Duodenal mucosa (tissue), 2 donors: ENCODE measurements at regions not wholly inside any gene's neighbourhood (a gene's known extent, or its start where the extent isn't known, plus 50 kb on each side); places are given as distances from the start of the nearest gene placed in this dataset.

Source experiments
- H3K27ac ChIP-seq: one replicate; pipeline ENCODE4 v1.7.0; 2013; ENCODE audit warnings: low read depth, low read length
- H3K27me3 ChIP-seq, 2 donors: one replicate each; pipeline ENCODE4 v1.7.0; 2013; ENCODE audit warnings: low read length in 2 of 2, control low read depth in 1 of 2; ENCODE audit not compliant: insufficient read depth in 2 of 2, control insufficient read depth in 1 of 2
- H3K36me3 ChIP-seq, 2 donors: one replicate each; pipeline ENCODE4 v1.7.0; 2013; ENCODE audit warnings: low read length in 2 of 2, control low read depth in 1 of 2; ENCODE audit not compliant: insufficient read depth in 2 of 2, control insufficient read depth in 1 of 2
- H3K4me1 ChIP-seq, 2 donors: one replicate each; pipeline ENCODE4 v1.7.0; 2013; ENCODE audit warnings: low read length in 2 of 2, control low read depth in 1 of 2; ENCODE audit not compliant: insufficient read depth in 2 of 2, control insufficient read depth in 1 of 2
- H3K4me3 ChIP-seq, 2 donors: one replicate each; pipeline ENCODE4 v1.7.0; 2013; ENCODE audit warnings: low read length in 2 of 2, low read depth in 1 of 2
- H3K9ac ChIP-seq, 2 donors: one replicate each; pipeline ENCODE4 v1.7.0; 2013; ENCODE audit warnings: low read length in 2 of 2, low read depth in 1 of 2
- H3K9me3 ChIP-seq, 2 donors: one replicate each; pipeline ENCODE4 v1.7.0; 2013; ENCODE audit warnings: low read length in 2 of 2, control low read depth in 1 of 2; ENCODE audit not compliant: control insufficient read depth in 1 of 2

- Histone ChIP-seq H3K9ac (no peak overlapping the region), H3K9me3 (no peaks in the 10 kb centered on the region), H3K4me1 (no peaks in the 10 kb centered on the region), H3K27me3 (no peaks in the 10 kb centered on the region), H3K4me3 (no peak overlapping the region), H3K36me3 (no peaks in the 10 kb centered on the region), H3K27ac (no peak overlapping the region)
Observed at GRCh38 chr5:30918171-30918570, 275.3 kb upstream of the CDH6 start.

- Histone ChIP-seq H3K27ac (no peak overlapping the region), H3K36me3 (no peaks in the 10 kb centered on the region), H3K4me1 (no peaks in the 10 kb centered on the region), H3K4me3 (no peak overlapping the region), H3K27me3 (no peaks in the 10 kb centered on the region), H3K9ac (no peak overlapping the region), H3K9me3 (no peaks in the 10 kb centered on the region)
Observed at GRCh38 chr5:30908356-30908755, 285.1 kb upstream of the CDH6 start.

GRCh38 chr5:30900367-30900766, 293.1 kb upstream of the CDH6 start:
- Histone ChIP-seq H3K27me3 (no peaks in the 10 kb centered on the region), H3K4me1 (no peaks in the 10 kb centered on the region), H3K27ac (no peak overlapping the region), H3K36me3 (no peaks in the 10 kb centered on the region), H3K9me3 (no peaks in the 10 kb centered on the region), H3K9ac (no peak overlapping the region), H3K4me3 (no peak overlapping the region)

DNA sequence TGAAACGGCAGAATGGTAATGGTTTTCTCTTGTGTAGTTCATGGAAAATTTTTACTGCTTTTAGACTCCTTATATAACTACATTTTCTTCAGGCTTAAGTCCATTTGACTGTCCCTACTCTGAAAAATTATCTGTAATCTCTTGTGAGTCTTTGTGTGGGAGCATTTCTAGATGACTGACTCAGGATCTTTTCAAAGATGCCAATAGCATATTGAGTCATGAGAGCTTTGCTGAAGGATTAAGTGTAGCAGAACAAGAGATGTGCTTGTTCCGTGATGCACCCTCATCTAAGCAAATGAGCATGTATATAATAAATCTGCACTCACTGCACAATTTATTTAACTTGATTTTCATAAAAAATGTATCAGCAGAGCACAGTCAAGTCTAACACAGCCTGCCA, 298.7 kb upstream of the CDH6 start:
- Histone ChIP-seq H3K9ac (no peak overlapping the region), H3K4me3 (no peak overlapping the region), H3K9me3 (no peaks in the 10 kb centered on the region), H3K36me3 (no peaks in the 10 kb centered on the region), H3K27ac (no peak overlapping the region), H3K27me3 (no peaks in the 10 kb centered on the region), H3K4me1 (no peaks in the 10 kb centered on the region)

GRCh38 chr5:30891660-30892059, 301.8 kb upstream of the CDH6 start:
- Histone ChIP-seq H3K4me1 (no peaks in the 10 kb centered on the region), H3K9me3 (no peaks in the 10 kb centered on the region), H3K27ac (no peak overlapping the region), H3K4me3 (no peak overlapping the region), H3K36me3 (no peaks in the 10 kb centered on the region), H3K27me3 (no peaks in the 10 kb centered on the region), H3K9ac (no peak overlapping the region)

GRCh38 chr5:30890377-30890776, 303.1 kb upstream of the CDH6 start:
- Histone ChIP-seq H3K4me1 (no peaks in the 10 kb centered on the region), H3K4me3 (no peak overlapping the region), H3K27me3 (no peaks in the 10 kb centered on the region), H3K27ac (no peak overlapping the region), H3K36me3 (no peaks in the 10 kb centered on the region), H3K9me3 (no peaks in the 10 kb centered on the region), H3K9ac (no peak overlapping the region)

DNA sequence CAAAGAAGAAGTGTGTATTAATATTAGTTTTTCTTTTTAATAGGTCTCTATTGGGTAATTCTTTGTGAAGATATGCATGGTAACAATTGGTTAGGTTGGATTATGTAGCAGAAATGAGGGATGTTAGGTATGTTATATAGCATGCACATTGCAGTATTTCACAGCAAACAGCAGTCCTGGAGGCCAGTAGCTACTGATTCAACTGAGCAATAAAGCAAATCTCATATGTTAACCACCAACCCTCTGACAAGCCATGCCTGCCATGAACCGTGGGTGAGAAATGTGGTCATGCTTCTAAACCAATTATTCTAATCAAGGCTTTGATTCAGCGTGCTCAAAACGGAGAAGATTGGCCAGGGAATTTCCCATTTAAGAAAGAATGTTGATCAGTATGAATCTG, 313.0 kb upstream of the CDH6 start:
- Histone ChIP-seq H3K27ac (no peak overlapping the region), H3K36me3 (no peaks in the 10 kb centered on the region), H3K4me3 (no peak overlapping the region), H3K9me3 (peaks cover 0 to 2% of the 10 kb centered on the region in 2 donors), H3K4me1 (no peaks in the 10 kb centered on the region), H3K9ac (no peak overlapping the region), H3K27me3 (no peaks in the 10 kb centered on the region)

- Histone ChIP-seq H3K4me3 (no peak overlapping the region), H3K27me3 (no peaks in the 10 kb centered on the region), H3K4me1 (no peaks in the 10 kb centered on the region), H3K36me3 (no peaks in the 10 kb centered on the region), H3K27ac (no peak overlapping the region), H3K9me3 (peaks cover 0 to 2% of the 10 kb centered on the region in 2 donors), H3K9ac (no peak overlapping the region)
Observed at GRCh38 chr5:30879887-30880286, 313.6 kb upstream of the CDH6 start.

- Histone ChIP-seq H3K27me3 (no peaks in the 10 kb centered on the region), H3K4me1 (no peaks in the 10 kb centered on the region), H3K36me3 (no peaks in the 10 kb centered on the region), H3K4me3 (no peak overlapping the region), H3K9ac (no peak overlapping the region), H3K9me3 (no peaks in the 10 kb centered on the region), H3K27ac (no peak overlapping the region)
Observed at GRCh38 chr5:30878746-30879145, 314.7 kb upstream of the CDH6 start.

DNA sequence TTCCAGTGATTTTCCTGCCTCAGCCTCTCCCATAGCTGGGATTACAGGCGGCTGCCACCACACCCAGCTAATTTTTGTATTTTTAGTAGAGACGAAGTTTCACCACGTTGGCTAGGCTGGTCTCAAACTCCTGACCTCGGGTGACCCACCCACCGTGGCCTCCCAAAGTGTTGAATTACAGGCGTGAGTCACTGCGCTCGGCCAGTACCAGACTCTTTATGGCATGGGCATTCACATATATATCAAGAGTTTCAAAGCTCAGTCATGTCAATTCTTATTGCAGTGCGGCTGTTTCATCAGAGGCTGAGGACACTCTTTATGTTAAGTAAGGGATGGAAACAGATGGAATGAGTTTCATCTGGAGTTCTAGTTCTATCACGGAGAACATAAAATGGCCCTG, 315.2 kb upstream of the CDH6 start:
- Histone ChIP-seq H3K27ac (no peak overlapping the region), H3K9ac (no peak overlapping the region), H3K27me3 (no peaks in the 10 kb centered on the region)

More for the DNA sequence above, 315.2 kb upstream of the CDH6 start:
- Histone ChIP-seq H3K9me3 (no peaks in the 10 kb centered on the region), H3K4me1 (no peaks in the 10 kb centered on the region), H3K36me3 (no peaks in the 10 kb centered on the region), H3K4me3 (no peak overlapping the region)
